ENCODE measurements at regions not wholly inside any gene's neighbourhood (a gene's known extent, or its start where the extent isn't known, plus 50 kb on each side); places are given as distances from the start of the nearest gene placed in this dataset.

GRCh38 chrX:125947501-125947900, 218.6 kb downstream of the DCAF12L2 start:
- TF ChIP-seq CTCF (IDR thresholded peaks at IDR 0.05) (no peak), POLR2AphosphoS5 (IDR thresholded peaks at IDR 0.05) (no peak)
